HG03432 (cell line): ENCODE measurements at regions not wholly inside any gene's neighbourhood (a gene's known extent, or its start where the extent isn't known, plus 50 kb on each side); places are given as distances from the start of the nearest gene placed in this dataset.

Experiments
- ATAC-seq: cut with Tn5 transposase; IDR thresholded peaks from one replicate; pipeline ENCODE4 v1.9.1; 2021; ENCODE audit warnings: mild to moderate bottlenecking, moderate library complexity; ENCODE audit not compliant: unreplicated experiment

DNA sequence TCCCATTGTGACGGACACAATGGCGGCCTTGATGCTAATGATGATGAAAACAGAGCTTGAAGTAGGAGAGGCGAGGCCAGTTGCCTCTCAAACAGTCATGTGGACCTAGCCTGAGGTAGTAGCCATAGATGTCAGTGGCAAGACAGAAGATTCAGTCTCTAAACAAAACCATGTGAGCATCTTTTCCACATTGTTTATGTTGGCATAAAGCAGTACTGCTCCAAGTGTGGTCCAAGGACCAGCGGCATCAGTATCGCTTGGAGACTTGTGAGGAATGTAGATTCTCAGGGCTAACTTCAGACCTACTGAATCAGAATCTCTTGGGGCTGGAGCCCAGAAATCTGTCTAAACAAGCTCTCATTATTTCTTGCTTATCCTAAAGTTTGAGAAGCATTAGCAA, 312.8 kb upstream of the JAG1 start:
- no peak for ATAC-seq

DNA sequence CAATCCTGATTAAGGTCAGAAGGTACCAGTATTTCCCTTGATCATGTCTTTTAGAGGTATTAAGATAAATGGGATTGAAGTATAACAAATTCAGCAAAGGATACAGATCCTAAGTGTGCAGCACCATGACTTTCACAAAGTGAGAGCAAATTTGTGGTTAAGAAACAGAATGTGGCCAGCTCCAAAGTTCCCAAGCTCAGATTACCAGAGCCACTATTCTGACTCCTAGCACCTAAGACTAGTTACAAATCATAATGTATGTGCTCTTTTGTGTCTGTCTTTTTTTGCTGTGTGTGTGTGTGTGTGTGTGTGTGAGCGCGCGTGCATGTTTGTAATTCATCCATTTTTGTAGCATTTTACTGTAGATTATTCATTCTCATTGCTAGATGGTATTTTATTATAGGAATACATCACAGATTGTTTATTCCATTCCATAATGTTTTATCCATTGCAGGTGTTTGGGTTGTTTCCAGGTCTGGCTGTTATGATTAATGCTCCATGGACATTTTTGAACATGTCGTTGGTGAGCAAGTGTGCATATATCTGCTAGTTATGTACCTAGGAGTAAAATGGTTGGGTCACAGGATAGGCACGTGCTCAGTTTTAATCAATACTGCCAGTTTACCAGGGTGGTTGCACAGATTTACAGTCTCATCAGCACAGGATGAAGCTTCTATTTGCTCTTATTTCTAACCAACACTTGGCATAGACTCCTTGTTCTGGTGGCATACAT, 314.0 kb upstream of the JAG1 start:
- ATAC-seq: no peak

DNA sequence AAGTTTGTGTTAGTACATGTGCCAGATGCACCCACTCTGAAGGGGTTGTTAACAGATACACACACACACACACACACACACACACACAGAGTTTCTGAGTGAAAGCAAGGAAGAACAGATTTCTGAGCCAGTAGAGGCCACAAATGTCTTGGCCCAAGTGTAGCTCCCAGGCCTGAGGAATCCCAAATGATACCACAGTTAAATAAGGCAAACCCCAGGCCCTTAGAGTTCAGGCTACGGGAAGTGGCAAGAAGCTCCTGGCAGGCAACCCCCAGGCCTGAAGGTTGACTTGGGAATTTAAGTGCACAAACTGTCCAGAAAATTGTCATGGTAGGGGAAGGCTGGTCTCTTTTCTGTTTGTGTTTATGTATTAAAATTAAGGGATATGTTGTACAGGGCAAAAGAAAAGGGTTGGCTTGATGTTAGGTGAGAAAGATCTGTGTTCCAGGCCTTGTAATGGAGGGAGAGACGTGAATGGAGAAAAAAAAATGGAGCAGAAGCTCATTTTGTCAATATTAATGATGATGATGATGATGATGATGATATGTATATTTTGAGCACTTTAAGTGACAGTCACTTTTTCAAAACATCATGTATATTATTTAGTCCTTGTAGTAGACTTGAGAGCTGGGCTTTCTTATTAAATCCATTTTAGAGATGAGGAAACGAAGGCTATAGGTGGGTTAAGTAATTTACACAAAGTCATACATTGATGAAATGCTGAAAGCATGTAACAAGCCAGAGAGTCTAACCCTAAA, 317.0 kb upstream of the JAG1 start:
- no peak for ATAC-seq

DNA sequence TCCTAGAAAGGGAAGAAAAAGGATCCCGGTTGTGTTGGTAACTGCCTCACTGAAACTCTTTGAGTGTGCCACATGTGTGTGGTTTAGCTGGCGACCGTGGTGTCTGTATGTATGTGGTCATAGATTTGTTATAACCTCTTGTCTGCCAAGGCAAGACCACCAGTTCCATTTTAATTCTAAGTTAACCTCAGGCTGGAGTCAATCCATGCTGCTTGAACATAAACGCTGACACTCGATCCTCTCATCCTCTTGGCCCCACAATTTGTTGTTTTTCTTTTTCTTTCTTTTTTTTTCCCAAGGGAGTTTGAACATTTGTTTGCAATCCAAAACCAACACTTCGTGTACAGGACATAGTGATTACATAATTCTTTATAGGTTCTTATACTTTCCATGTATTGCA, 318.9 kb upstream of the JAG1 start:
- no peak for ATAC-seq

DNA sequence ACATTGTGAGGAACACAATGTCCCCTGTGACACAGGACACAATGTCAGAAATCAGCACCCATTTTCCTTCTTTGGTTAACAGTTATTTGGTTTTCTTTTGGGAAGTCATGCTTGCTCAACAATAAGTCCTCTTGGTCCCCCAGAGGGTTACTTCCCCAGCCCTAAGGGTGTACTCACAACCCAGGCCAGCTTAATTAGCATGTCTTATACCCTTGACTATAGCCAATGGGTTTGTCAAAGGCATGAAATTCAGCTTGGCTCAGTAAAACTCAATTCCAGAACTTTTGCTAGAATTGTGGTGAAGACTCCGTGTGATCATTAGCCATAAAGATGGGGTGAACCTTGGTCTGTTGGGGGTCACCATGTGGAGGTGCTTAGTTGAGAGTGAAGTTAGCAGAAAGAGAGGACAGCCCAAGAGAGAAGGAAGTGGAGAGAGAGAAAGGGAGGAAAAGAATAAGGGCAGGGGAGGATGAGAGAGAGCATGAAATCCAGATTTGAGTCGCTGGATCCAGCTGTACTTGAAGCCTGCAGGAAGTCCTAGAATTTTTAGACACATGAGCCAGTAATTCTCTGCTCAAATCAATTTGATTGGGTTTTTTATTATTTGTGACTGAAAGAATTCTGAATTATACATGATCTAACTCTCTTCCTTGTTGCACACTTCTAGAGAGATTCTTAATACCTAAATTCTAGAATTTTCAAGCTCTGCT, 321.3 kb upstream of the JAG1 start:
- ATAC-seq: no peak

DNA sequence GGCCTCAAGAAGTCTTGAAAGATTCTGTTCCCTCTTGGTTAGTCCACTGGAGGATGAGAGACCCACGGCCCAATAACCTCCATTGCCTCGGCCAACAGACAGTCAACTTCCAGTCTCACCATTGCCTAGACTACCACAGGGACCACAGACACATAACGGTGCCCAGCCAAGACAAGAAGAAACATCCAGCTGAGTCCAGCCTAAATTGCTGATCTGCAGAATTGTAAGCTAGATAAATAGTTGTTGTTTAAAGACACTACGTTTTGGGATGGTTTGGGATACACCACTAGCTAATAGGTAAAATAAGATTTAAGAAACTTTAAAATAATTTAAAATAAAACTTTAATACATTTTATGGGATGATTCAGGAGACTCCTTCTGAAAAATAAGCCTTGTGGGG, 324.7 kb upstream of the JAG1 start:
- no peak for ATAC-seq

DNA sequence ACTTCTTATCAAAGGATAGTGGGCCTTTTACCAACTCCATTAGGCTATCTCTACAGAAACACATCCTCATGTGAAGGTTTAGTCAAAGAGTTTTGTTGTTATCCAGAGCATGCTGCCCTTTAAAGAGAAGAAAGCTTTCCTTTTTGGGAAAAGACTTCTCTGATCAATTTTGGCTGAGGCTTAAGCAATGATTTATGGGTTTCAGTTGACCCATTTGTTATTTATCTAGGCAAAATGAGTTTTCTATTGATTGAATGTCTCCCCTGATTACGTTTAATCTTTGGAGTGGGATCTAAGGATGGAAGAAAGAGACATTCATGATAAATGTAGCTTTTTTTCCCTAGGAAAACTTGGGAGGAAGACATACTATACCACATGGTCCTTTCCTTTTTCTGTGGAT, 326.6 kb upstream of the JAG1 start:
- ATAC-seq: no peak

DNA sequence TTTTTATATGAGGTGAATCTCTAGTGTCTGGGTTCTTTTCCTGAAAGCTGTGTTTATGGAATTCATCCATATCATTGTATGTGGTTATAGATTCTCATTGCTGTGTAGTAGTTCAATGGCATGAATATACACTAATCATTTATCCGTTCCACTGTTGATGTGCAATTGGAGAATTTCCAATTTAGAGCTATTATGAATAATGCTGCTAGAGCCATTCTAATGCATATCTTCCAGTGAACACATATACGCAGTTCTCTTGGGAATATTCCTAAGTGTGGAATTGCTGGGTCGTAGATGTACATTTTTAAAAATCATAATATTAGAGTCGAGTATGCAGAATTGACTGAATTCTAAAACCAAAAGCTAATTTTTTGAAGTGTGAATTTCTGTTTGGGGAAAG, 327.5 kb upstream of the JAG1 start:
- no peak for ATAC-seq

DNA sequence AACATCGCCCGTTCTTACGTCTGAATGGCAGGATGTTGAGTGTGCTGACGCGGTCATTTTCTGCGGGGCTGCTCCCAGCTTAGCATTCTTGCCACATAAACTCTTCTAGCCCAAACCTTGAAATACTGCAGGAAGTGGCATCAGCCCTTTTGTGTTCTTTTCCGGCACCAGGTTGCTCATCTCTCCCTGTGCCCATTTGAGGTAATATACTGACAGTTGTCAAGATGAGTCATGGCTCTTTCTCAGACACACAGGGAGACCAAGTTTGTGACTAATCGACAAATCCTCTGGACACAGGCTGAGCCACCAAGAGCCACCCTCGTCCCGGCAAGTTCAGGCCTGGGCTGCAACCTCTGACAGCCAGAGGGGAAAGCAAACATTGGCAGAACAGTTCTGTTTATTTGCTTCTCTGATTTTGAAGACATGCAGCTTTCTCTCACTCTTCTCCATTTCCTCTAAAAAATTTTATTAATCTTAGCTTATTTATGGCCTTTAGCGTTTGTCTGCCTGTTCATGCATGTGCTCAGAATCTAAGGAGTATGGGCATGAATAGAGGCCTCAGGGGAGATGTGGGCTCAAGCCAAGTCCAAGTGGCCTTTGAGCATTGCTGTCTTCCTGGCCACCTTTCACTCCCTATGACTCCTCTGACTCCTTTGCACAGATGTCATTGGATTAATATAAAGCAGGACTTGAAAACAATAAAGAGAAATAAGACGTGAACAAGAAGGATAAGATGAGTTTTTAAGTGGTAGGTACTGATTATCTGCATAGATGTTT, 328.2 kb upstream of the JAG1 start:
- no peak for ATAC-seq

DNA sequence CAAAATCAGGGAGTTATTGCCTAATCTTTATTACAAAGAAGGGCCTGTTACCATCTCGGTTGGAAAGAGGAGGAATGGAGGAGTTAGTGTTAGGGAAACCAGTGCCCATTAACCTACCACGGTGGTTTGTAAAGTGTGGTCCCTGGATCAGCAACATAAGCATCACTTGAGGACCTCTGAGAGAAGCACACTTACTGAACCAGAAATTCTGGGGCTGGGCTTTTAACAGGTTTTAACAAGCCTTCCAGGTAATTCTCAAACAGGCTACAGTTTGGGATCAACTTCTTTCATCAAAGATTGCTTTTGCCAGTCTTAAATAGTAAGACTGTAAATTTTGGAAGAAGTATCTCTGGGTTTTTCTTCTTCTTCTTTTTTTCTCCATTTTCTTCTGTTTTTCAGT, 329.5 kb upstream of the JAG1 start:
- no peak for ATAC-seq

DNA sequence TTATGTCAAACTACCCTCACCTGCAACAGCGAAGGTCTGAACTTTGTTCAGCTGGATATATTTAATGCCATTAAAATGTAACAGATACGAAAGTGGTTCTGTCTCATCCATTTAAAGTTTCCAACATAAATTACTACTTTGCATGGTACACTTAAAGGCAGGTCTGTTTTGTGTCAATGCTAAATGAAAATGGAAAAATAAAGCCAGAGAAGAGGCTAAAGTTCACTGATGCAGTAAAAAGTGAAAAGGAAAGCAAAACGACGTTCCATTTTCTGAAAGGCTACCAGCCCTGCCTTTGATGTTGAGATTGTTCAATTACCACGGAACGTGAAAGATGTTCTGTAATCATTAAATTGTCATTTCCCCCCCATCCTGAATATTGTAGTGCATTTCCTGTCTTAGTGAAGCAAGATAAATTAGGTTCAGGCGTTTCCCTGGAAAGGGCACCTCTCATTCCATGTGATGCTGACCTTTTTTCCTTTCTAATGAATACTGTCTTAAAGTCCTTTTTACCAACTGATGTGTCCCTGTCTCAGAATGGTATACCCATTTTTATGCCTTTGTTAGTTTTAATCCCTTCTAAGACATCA, 334.7 kb upstream of the JAG1 start:
- no peak for ATAC-seq

DNA sequence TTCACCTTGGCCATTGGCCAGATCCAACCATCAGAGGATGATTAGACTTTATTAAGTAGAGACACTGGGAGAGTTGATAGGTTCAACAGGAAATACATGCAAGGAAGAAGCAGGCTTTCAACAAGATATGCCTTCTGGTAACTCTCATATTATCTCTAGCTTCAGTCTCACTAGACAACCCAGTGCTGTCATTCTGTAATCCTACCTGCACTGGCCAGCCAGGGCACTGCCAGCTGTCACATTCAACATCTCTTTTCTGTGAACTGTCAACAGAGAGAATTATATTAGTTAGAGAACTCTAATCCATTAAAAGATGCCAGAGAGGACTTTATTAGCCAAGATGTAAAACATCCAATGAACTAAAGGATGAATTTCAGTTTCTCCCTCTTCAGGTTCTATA, 337.9 kb upstream of the JAG1 start:
- no peak for ATAC-seq

DNA sequence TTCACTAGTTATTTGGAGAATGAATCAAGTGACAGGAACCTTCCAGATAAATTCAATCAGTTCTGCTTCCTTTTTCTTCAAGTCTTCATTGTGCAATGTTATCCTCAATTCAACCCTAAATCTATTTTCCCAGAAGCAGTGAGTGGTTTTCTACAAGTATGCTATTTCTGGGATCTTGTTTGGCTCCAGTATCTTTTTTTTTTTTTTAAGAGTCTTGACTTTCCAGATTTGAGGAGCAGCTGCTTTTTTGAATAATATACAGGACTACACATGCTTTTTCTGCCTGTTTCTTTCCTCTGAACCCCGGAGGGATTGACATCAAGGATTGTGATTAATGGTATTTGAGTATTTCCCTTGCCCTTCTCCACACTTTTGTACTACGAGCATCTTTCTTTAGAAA, 339.2 kb upstream of the JAG1 start:
- ATAC-seq: no peak

DNA sequence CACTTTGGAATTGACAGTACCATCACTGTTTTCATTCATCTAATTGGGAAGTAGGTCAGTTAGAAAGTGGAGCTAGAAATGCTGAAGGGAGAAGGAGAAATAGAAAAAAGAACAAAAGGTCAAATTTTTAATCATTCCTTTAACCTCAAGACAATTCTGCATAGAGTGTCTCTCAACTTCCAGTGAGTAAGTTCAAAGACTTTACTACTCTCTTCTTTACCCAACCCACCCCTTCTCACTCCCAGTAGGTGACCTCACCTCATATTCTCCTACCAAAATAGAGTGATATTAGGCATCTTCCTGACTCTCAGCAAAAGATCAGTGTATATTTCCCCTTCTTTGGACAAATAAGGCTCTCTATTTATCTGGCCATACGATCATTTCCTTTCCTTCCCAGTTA, 340.0 kb upstream of the JAG1 start:
- no peak for ATAC-seq

DNA sequence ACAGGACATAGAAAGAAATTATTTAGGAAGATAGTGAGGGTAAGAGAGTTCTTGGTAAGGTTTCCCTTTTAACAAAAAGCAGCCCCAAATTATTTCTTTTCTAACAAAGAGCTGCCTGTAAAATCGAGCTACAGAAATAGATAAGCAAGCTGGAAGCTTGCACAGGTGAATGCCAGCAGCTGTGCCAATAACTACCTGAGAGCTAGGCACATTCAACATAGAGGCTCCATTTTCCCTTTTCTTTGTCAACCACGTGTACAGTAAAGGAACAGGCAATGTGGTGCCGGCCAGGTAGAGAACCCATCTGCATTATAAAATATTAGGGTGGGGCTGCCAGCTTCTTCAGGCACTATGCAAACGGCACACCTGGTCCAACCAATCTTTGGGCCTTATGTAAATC, 341.6 kb upstream of the JAG1 start:
- ATAC-seq: no peak

DNA sequence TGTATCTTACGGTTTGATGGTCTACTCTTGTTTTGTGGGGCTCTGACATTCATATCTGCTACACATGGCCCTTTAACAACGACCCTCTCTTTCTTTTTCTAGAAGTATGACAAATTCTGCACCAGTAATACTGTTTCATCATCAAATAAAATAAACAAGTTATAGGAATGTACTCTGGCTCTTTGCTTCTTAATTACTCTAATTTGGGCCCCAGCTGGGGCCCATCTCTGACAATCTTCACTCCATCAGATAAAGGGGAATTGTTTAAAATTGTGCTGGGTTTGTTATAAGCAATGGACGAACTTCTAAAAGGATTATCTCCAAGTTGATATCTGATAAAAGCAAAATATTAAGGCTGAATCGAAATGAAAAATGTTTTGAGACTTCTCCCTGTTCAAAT, 343.6 kb upstream of the JAG1 start:
- no peak for ATAC-seq

DNA sequence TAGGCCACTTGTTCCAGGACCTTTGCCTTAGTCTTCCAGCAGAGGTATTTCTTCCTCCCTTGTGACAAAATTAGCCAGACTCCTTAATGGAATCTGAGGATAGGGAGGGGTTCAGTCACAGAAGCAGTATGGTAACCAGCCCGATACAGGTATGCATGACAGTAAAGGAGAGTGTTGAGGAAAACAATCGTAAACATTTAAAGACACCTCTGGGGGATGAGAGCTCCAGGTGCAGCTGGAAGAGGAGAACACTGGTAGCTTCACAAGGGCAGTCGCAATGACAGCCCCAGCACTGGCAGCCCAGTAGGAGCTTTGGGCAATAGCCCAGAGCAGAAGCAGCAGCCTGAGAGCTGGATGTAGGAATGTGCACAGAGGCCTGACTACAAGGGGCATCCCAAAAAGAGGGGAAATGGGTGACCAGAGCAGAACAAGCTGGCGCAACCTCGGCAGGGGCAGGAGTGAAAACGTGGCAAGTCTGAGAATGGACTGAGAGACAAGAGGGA, 344.9 kb upstream of the JAG1 start:
- no peak for ATAC-seq

DNA sequence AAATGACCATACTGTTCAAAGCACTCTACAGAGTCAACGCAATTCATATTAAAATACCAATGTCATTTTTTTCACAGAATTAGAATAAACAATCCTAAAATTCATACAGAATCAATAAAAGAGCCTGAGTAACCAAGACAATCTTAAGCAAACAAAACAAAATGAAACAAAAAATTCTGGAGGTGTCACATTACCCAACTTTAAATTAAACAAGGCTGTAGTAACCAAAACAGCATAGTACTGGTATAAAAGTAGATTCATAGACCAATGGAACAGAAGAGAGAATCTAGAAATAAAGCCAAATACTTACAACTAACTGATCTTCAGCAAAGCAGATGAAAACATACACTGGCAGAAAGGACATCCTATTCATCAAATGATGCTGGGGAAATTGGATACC, 346.9 kb upstream of the JAG1 start:
- ATAC-seq: no peak

DNA sequence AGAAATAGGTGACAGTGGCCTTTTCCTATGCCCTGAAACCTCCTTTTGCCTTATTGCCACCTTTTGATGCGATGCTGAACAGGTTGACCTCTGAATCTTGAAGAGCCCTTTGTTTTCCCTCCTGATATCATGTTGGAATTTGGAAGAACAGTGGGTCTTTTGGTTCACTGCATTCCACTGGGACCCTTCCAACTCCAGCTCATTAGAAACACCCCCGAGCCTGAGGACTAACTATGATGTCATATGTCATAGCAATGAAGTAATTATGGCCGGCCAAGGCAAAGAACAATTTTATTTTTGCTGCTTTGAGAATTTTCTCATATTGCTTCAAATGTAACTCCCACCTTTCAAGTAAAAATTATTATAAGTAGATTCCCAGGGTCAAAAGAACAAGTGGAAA, 353.4 kb upstream of the JAG1 start:
- no peak for ATAC-seq

DNA sequence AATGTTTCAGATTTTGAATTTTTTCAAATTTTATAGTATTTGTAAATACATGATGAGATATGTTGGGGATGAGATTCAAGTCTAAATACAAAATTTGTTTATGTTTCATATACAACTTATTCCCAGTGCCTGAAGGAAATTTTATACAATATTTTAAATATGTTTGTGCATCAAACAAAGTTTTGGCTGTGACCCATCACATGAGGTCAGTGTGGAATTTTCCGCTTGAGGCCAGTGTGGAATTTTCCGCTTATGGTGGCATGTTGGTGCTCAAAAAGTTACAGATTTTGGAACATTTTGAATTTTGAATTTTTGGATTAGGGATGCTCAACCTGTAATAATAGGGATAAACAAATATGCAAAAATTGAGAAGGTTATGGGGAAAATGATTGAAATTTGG, 356.6 kb upstream of the JAG1 start:
- ATAC-seq: no peak

DNA sequence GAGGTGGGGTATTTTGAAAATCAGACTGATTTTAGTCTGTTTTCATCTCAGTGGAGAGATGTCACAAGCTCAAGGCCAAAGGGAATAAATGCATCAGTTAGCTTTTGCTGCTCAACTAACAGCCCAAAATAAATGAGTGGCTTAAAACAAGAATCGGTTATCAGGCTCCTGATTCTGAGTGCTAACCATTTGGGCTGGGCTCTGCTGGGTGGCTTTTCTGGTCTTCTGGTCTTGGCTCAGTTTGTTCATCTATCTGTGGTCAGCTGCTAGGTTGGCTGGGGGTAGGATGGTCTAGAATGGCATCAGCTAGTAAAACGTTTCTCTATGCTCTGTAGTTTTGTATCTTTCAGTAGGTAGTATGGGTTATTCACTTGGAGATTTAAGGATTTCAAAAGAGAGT, 357.5 kb upstream of the JAG1 start:
- ATAC-seq: no peak
